Neural crest cell (in vitro differentiated cells): ENCODE measurements at regions not wholly inside any gene's neighbourhood (a gene's known extent, or its start where the extent isn't known, plus 50 kb on each side); places are given as distances from the start of the nearest gene placed in this dataset.
"Not testable (repeated sequence)": the region's sequence is repeated elsewhere in the genome, so short reads cannot be mapped to it uniquely, and the experiment has no call there.

Experiments used
- DNase-seq: peaks from one replicate; pipeline ENCODE4 v3.0.0; 2021; ENCODE audit warnings: low read depth, mixed read lengths, low spot score
- H3K27ac Mint-ChIP-seq: one replicate; pipeline ENCODE4 v1.8.0; 2021; ENCODE audit warnings: mild to moderate bottlenecking, mixed read lengths; ENCODE audit not compliant: unreplicated experiment
- H3K27me3 Mint-ChIP-seq: 2 replicates; pipeline ENCODE4 v1.8.0; 2021; ENCODE audit warnings: low read depth, mild to moderate bottlenecking, mixed read lengths
- H3K36me3 Mint-ChIP-seq: 2 replicates; pipeline ENCODE4 v1.8.0; 2021; ENCODE audit warnings: low read depth, mild to moderate bottlenecking, mixed read lengths
- H3K4me1 Mint-ChIP-seq: 2 replicates; pipeline ENCODE4 v1.8.0; 2021; ENCODE audit warnings: mixed read lengths
- H3K4me3 Mint-ChIP-seq: one replicate; pipeline ENCODE4 v1.8.0; 2021; ENCODE audit warnings: mild to moderate bottlenecking, mixed read lengths
- H3K9me3 Mint-ChIP-seq: 2 replicates; pipeline ENCODE4 v1.8.0; 2021; ENCODE audit warnings: mixed read lengths
- CTCF ChIP-seq: fragments of 200-600 bp; sonication (generic); conservative IDR thresholded peaks from 2 replicates; pipeline ENCODE4 v1.5.0; 2021; ENCODE audit warnings: antibody characterized with exemption, mild to moderate bottlenecking

- no peak overlapping the region for H3K27ac Mint-ChIP-seq
- H3K4me3 Mint-ChIP-seq, result peak overlapping the region; percentile 36
- H3K9me3 Mint-ChIP-seq, result no peaks in the 10 kb centered on the region
- H3K36me3 Mint-ChIP-seq, result no peaks in the 10 kb centered on the region
- TF ChIP-seq CTCF, result no peak
- DNase-seq, result peak; percentile 15
- H3K27me3 Mint-ChIP-seq, result peaks cover 50% of the 10 kb centered on the region
- H3K4me1 Mint-ChIP-seq, result peaks cover 36% of the 10 kb centered on the region
Measured at GRCh38 chr14:61609191-61609843, 86.0 kb upstream of the HIF1A start.

GRCh38 chr14:61609884-61610283 is 85.4 kb upstream of the HIF1A start:
- no peaks in the 10 kb centered on the region for H3K9me3 Mint-ChIP-seq
- no peaks in the 10 kb centered on the region for H3K36me3 Mint-ChIP-seq
- H3K27ac Mint-ChIP-seq, result no peak overlapping the region
- peaks cover 36% of the 10 kb centered on the region for H3K4me1 Mint-ChIP-seq
- no peak overlapping the region for H3K4me3 Mint-ChIP-seq
- no peak for DNase-seq
- TF ChIP-seq CTCF, result no peak
- H3K27me3 Mint-ChIP-seq, result peaks cover 52% of the 10 kb centered on the region

GRCh38 chr14:61610900-61611299 is 84.4 kb upstream of the HIF1A start:
- Mint-ChIP-seq H3K9me3 (no peaks in the 10 kb centered on the region), H3K27ac (no peak overlapping the region), H3K4me3 (no peak overlapping the region), H3K27me3 (peaks cover 48% of the 10 kb centered on the region), H3K4me1 (peaks cover 36% of the 10 kb centered on the region), H3K36me3 (no peaks in the 10 kb centered on the region)
- DNase-seq, result no peak
- TF ChIP-seq CTCF, result no peak

GRCh38 chr14:61611880-61612630 is 83.3 kb upstream of the HIF1A start:
- H3K27me3 Mint-ChIP-seq, result peaks cover 39% of the 10 kb centered on the region
- DNase-seq, result no peak
- H3K36me3 Mint-ChIP-seq, result no peaks in the 10 kb centered on the region
- H3K4me1 Mint-ChIP-seq, result peaks cover 30% of the 10 kb centered on the region
- H3K27ac Mint-ChIP-seq, result no peak overlapping the region
- no peak for TF ChIP-seq CTCF
- H3K4me3 Mint-ChIP-seq, result no peak overlapping the region
- H3K9me3 Mint-ChIP-seq, result no peaks in the 10 kb centered on the region

GRCh38 chr14:61613006-61613405 is 82.3 kb upstream of the HIF1A start:
- not testable (repeated sequence) for H3K27ac Mint-ChIP-seq, H3K9me3 Mint-ChIP-seq, DNase-seq, H3K4me3 Mint-ChIP-seq, H3K36me3 Mint-ChIP-seq
- H3K27me3 Mint-ChIP-seq, result peaks cover 37% of the 10 kb centered on the region
- H3K4me1 Mint-ChIP-seq, result peaks cover 20% of the 10 kb centered on the region

- no peak for DNase-seq
- TF ChIP-seq CTCF, result no peak
- Mint-ChIP-seq H3K9me3 (no peaks in the 10 kb centered on the region), H3K36me3 (no peaks in the 10 kb centered on the region), H3K27me3 (peaks cover 32% of the 10 kb centered on the region), H3K4me1 (peaks cover 10% of the 10 kb centered on the region), H3K4me3 (no peak overlapping the region), H3K27ac (no peak overlapping the region)
Measured at GRCh38 chr14:61614693-61615092, 80.6 kb upstream of the HIF1A start.
